Bronchial epithelial cell (primary cell): ENCODE measurements at regions not wholly inside any gene's neighbourhood (a gene's known extent, or its start where the extent isn't known, plus 50 kb on each side); places are given as distances from the start of the nearest gene placed in this dataset.

Experiments used
- DNase-seq: peaks from one replicate; pipeline ENCODE4 v3.0.0-alpha.2; 2010; ENCODE audit warnings: low read depth
- FAIRE-seq: peaks from 2 replicates; lab custom pipeline; 2011; peaks lifted over from hg19 to GRCh38; lab: Jason Lieb, UNC
- H3K27me3 ChIP-seq: 2 replicates; pipeline ENCODE4 v1.5.1; 2011; ENCODE audit warnings: low read length; ENCODE audit not compliant: control insufficient read depth, insufficient read depth
- H3K36me3 ChIP-seq: 2 replicates; pipeline ENCODE4 v1.5.1; 2011; ENCODE audit warnings: low read length; ENCODE audit not compliant: control insufficient read depth, insufficient read depth
- H3K4me3 ChIP-seq: 2 replicates; pipeline ENCODE4 v1.5.1; 2011; ENCODE audit warnings: mild to moderate bottlenecking, low read depth, low read length, control low read depth
- TF ChIP-seq, protein P1 (sequence below): IDR thresholded peaks from 2 replicates; pipeline ENCODE4 v1.5.1; 2011; ENCODE audit warnings: mild to moderate bottlenecking, moderate library complexity, low read length, control low read depth, inconsistent platforms; ENCODE audit not compliant: insufficient read depth, severe bottlenecking

DNA sequence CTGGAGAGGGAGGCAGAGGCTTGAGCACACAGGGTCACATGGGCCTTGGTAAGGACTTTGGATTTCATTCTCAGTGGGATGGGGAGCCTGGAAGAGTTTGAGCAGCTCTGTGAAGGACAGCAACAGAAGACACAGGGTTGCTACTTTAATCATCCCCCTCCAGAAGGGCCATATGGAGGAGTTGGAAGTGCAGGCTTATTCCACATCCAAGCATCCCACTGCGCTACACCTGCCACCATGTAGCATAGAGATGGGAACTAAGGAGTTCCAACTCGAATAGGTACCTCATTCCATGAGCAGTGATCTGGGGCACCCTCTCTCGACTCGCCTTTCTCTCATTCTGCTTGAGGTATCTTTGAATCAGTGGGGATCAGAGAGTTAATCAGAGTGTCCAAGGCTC is 54.0 kb upstream of the CTTNBP2NL start:
- Histone ChIP-seq H3K4me3 (no peak overlapping the region), H3K36me3 (no peaks in the 10 kb centered on the region), H3K27me3 (peaks cover 13% of the 10 kb centered on the region)
- FAIRE-seq (no peak), DNase-seq (no peak)
- TF ChIP-seq, protein P1, sequence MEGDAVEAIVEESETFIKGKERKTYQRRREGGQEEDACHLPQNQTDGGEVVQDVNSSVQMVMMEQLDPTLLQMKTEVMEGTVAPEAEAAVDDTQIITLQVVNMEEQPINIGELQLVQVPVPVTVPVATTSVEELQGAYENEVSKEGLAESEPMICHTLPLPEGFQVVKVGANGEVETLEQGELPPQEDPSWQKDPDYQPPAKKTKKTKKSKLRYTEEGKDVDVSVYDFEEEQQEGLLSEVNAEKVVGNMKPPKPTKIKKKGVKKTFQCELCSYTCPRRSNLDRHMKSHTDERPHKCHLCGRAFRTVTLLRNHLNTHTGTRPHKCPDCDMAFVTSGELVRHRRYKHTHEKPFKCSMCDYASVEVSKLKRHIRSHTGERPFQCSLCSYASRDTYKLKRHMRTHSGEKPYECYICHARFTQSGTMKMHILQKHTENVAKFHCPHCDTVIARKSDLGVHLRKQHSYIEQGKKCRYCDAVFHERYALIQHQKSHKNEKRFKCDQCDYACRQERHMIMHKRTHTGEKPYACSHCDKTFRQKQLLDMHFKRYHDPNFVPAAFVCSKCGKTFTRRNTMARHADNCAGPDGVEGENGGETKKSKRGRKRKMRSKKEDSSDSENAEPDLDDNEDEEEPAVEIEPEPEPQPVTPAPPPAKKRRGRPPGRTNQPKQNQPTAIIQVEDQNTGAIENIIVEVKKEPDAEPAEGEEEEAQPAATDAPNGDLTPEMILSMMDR, result no peak

DNA sequence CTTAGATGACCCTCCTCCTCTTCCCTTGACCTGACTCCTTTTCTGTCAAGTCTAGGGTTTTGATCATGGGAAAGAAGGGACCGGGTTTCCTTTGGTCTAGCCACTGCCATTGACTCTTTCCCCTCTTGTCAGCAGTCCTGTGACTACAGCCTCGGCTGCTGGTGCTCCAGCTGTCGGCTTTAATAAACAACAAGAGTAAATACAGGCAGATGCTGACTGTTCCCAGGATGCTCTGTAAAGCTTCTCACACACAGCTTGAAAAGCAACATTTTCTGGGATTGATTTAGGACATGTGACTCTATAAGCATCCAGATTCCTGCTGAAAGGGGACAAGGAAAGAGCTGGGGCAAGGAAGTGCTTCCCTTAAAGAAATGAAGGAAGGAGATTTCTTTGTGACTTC is 53.5 kb upstream of the CTTNBP2NL start:
- H3K36me3 ChIP-seq, result no peaks in the 10 kb centered on the region
- H3K4me3 ChIP-seq, result no peak overlapping the region
- H3K27me3 ChIP-seq, result peaks cover 13% of the 10 kb centered on the region
- TF ChIP-seq, protein P1, result no peak
- peak; percentile 18 for FAIRE-seq
- DNase-seq, result no peak

DNA sequence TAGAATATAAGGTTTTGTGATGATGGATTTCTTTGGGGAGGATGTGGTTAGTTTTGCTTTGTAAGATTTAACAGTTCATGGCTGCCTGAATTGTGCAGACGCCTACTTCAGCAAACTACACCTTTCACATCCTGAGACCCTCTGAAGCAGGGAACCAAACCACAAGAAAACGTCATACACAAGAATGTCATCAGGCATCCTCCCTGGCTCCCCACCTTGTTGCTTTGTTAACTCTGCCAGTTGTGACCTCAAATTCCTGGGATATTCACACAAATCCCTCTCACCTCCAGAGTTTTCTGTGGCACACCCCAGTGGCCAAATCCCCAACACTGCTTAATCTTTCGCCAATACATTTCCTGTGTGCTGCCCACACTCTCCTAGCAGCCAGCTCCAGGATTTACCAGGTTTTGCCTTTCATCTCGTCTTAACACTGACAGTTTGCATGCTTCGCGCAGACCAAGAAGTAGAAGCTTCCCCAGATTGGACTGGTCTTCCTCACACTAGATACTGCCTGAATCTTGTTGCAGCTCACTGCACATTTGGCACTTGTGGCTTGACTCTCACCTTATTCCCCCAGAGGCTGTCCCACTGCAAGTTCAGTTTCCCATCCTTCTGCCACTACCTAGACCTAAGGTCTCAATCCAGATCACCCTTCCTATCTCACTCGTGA is 51.1 kb upstream of the CTTNBP2NL start:
- TF ChIP-seq, protein P1, result no peak
- FAIRE-seq (peak; percentile 92), DNase-seq (no peak)
- Histone ChIP-seq H3K36me3 (no peaks in the 10 kb centered on the region), H3K27me3 (peaks cover 13% of the 10 kb centered on the region), H3K4me3 (no peak overlapping the region)
